Suprapubic skin (tissue), 4 donors: ENCODE measurements at regions not wholly inside any gene's neighbourhood (a gene's known extent, or its start where the extent isn't known, plus 50 kb on each side); places are given as distances from the start of the nearest gene placed in this dataset.

Experiments
- DNase-seq, 2 donors: peaks; one replicate each; pipeline ENCODE4 v3.0.0-alpha.2; 2019; ENCODE audit warnings: low spot score in 2 of 2
- H3K27ac ChIP-seq: fragments of 200-600 bp; sonication (generic); one replicate; pipeline ENCODE4 v1.5.1; 2019
- H3K27me3 ChIP-seq: fragments of 200-600 bp; sonication (generic); one replicate; pipeline ENCODE4 v1.5.1; 2019
- H3K36me3 ChIP-seq: fragments of 200-600 bp; sonication (generic); one replicate; pipeline ENCODE4 v1.5.1; 2019
- H3K4me1 ChIP-seq: fragments of 200-600 bp; sonication (generic); one replicate; pipeline ENCODE4 v1.5.1; 2019
- H3K4me3 ChIP-seq: fragments of 200-600 bp; sonication (generic); one replicate; pipeline ENCODE4 v1.5.1; 2019; ENCODE audit warnings: mild to moderate bottlenecking
- H3K9me3 ChIP-seq: fragments of 200-600 bp; sonication (generic); one replicate; pipeline ENCODE4 v1.5.1; 2019
- CTCF ChIP-seq, 2 donors: fragments of 200-600 bp in 1 of 2; fragments of 450-650 bp in 1 of 2; sonication (generic) in 1 of 2; IDR thresholded peaks; one replicate each; pipeline ENCODE4 v1.5.1; 2016 to 2019; ENCODE audit warnings: antibody characterized with exemption in 2 of 2, mild to moderate bottlenecking in 1 of 2, moderate library complexity in 1 of 2
- EP300 ChIP-seq: sonication (generic); formaldehyde crosslinking; IDR thresholded peaks from one replicate; pipeline ENCODE4 v1.6.1; 2017; ENCODE audit warnings: antibody characterized with exemption
- POLR2A ChIP-seq, 2 donors: fragments of 450-650 bp; IDR thresholded peaks; one replicate each; pipeline ENCODE4 v1.6.1; 2017; ENCODE audit warnings: antibody characterized with exemption in 2 of 2, mild to moderate bottlenecking in 2 of 2, moderate library complexity in 2 of 2
- POLR2AphosphoS5 ChIP-seq, 3 donors: sonication (generic); formaldehyde crosslinking; IDR thresholded peaks; one replicate each; pipeline ENCODE4 v1.6.1; 2017; ENCODE audit warnings: antibody characterized with exemption in 3 of 3
- WGBS: methylation state at CpG from one replicate; pipeline ENCODE4 v1.1.5; 2018; 5-methylcytosine and 5-hydroxymethylcytosine counted together

DNA sequence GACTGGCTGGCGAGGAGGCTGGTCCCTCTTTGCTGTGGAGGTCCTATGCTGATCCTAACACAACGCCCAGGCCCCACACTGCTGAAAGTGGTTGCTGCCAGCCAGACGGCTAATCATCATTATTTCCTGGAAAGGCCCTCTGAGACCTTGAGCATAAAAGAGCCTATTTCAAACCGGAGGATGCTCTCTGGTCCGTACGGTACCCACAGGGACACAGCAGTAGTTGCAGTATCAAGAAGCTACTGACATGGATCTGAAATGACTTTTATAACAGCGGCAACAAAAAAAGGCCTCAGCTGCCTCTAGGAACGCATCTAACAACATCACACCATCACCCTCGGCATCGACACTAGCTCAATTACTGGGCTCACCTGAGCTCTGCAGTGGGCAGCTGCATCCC lies 59.1 kb upstream of the FOXB1 start:
- H3K27ac ChIP-seq: no peak overlapping the region
- TF ChIP-seq POLR2A (IDR thresholded peaks at IDR 0.05) (no peak), EP300 (no peak), POLR2AphosphoS5 (IDR thresholded peaks at IDR 0.05) (no peak), CTCF (IDR thresholded peaks at IDR 0.05) (no peak)
- no peak for DNase-seq
- H3K9me3 ChIP-seq: no peaks in the 10 kb centered on the region
- no peaks in the 10 kb centered on the region for H3K36me3 ChIP-seq
- WGBS: 88% methylated on average over 8 of the region's 10 CpGs
- H3K27me3 ChIP-seq: peaks cover 12% of the 10 kb centered on the region
- H3K4me1 ChIP-seq: no peaks in the 10 kb centered on the region
- H3K4me3 ChIP-seq: no peak overlapping the region

DNA sequence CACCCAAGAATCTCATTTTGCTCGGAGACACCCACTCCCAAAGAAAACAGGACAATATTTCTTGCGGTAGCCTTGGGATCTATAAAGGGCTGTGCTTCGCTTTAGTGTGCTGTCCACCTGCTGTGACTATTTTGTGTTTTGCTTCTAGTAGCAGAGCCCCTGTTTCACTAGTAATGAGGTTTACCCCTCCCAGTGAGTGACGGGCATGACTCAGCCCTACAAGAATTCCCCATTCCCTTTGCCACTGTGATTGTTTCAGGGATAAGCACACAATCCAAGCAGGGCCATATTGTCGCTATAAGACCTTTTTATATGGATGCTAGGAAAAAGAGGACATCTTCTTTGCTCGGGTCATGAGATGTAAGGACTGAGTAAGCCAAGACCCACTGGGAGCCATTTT lies 62.5 kb upstream of the FOXB1 start:
- no peak for TF ChIP-seq EP300
- no peak for TF ChIP-seq CTCF (IDR thresholded peaks at IDR 0.05)
- TF ChIP-seq POLR2A (IDR thresholded peaks at IDR 0.05): no peak
- no peak for TF ChIP-seq POLR2AphosphoS5 (IDR thresholded peaks at IDR 0.05)
- H3K9me3 ChIP-seq: no peaks in the 10 kb centered on the region
- 84% methylated on average over 6 of the region's 6 CpGs for WGBS
- no peaks in the 10 kb centered on the region for H3K4me1 ChIP-seq
- H3K36me3 ChIP-seq: no peaks in the 10 kb centered on the region
- H3K27ac ChIP-seq: no peak overlapping the region
- DNase-seq: no peak
- H3K27me3 ChIP-seq: peaks cover 29% of the 10 kb centered on the region
- H3K4me3 ChIP-seq: no peak overlapping the region

DNA sequence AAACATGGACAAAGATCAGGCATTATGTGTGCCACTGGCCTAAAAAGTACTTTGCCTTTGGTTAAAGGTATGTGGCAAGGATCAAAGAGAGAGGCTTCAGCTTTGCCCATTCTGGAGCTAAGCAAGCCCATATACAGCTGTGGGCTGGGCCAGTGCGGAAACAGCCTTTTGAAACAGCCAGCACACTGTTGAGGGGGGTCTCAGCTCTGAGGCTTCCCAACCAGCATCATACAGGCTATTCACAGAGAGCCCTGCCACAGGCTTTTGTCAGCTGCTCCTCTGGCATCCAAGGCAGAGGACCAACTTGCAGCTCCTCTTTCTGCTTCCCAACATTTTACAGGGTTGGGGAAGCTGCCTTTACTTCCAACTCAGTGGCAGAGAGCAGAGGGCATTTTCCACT lies 63.2 kb upstream of the FOXB1 start:
- Histone ChIP-seq H3K9me3 (no peaks in the 10 kb centered on the region), H3K36me3 (no peaks in the 10 kb centered on the region), H3K27ac (no peak overlapping the region), H3K4me3 (no peak overlapping the region), H3K4me1 (no peaks in the 10 kb centered on the region), H3K27me3 (peaks cover 35% of the 10 kb centered on the region)
- no peak for TF ChIP-seq POLR2A (IDR thresholded peaks at IDR 0.05)
- TF ChIP-seq POLR2AphosphoS5 (IDR thresholded peaks at IDR 0.05): no peak
- TF ChIP-seq CTCF (IDR thresholded peaks at IDR 0.05): no peak
- TF ChIP-seq EP300: no peak
- 67% methylated on average over 1 of the region's 1 CpG for WGBS
- DNase-seq: no peak

GRCh38 chr15:59940456-59940855 lies 63.7 kb upstream of the FOXB1 start:
- no peak overlapping the region for H3K27ac ChIP-seq
- WGBS: 90% methylated on average over 6 of the region's 6 CpGs
- no peaks in the 10 kb centered on the region for H3K36me3 ChIP-seq
- TF ChIP-seq POLR2AphosphoS5 (IDR thresholded peaks at IDR 0.05): no peak
- no peak for TF ChIP-seq POLR2A (IDR thresholded peaks at IDR 0.05)
- no peak for TF ChIP-seq EP300
- TF ChIP-seq CTCF (IDR thresholded peaks at IDR 0.05): no peak
- H3K4me1 ChIP-seq: no peaks in the 10 kb centered on the region
- H3K4me3 ChIP-seq: no peak overlapping the region
- no peak for DNase-seq
- H3K9me3 ChIP-seq: no peaks in the 10 kb centered on the region
- peaks cover 39% of the 10 kb centered on the region for H3K27me3 ChIP-seq

DNA sequence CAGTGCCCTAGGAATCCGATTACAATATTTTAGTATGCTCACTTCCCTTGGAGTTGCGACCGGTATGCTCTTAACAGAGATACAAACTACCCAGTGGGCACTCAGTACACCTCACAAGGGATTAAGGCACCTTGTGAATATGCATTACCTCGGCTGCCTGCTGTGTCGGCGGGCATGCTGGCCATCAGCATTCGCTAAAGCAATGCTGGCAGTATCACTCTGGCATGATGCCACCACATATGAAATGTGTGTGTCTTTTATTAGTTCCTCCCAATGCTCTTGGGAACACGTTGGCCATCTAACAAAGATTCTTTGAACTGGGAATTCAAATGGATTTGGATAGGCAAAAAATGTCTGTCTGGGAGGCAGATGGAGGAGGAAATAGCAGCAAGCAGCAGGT lies 67.4 kb upstream of the FOXB1 start:
- no peak overlapping the region for H3K4me3 ChIP-seq
- H3K27ac ChIP-seq: no peak overlapping the region
- WGBS: 28% methylated on average over 8 of the region's 8 CpGs
- TF ChIP-seq CTCF (IDR thresholded peaks at IDR 0.05) (no peak), POLR2A (IDR thresholded peaks at IDR 0.05) (no peak), EP300 (no peak), POLR2AphosphoS5 (IDR thresholded peaks at IDR 0.05) (no peak)
- H3K9me3 ChIP-seq: no peaks in the 10 kb centered on the region
- no peak for DNase-seq
- H3K27me3 ChIP-seq: peaks cover 63% of the 10 kb centered on the region
- no peaks in the 10 kb centered on the region for H3K36me3 ChIP-seq
- H3K4me1 ChIP-seq: no peaks in the 10 kb centered on the region
